ENCODE measurements at regions not wholly inside any gene's neighbourhood (a gene's known extent, or its start where the extent isn't known, plus 50 kb on each side); places are given as distances from the start of the nearest gene placed in this dataset.

DNA sequence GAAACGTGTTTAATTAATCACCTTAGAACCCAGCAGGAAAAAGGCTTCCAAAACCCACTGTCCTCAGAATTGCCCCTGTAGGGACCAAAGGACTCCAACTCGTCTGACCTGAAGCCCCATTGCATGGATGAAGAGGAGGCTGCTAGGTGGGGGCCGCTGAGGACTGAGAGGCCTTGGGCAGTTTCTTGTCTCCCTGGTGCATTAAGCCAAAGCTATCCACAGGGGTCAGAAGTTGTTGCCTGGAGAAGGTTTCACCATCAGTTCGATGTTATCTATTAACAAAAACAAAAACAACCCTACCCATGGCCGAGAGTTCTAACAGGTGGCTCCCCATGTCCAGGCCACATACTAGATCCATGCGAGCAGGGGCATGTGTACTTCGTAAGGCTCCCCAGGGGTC lies 120.9 kb upstream of the CD93 start:
- TF ChIP-seq RAD21 (IDR thresholded peaks at IDR 0.05) (no peak), REST (IDR thresholded peaks at IDR 0.05) (no peak), YY1 (IDR thresholded peaks at IDR 0.05) (no peak), EGR1 (IDR thresholded peaks at IDR 0.05; ENCODE audit: low read depth in 2 of 2) (no peak)
- TF ChIP-seq, protein P1, sequence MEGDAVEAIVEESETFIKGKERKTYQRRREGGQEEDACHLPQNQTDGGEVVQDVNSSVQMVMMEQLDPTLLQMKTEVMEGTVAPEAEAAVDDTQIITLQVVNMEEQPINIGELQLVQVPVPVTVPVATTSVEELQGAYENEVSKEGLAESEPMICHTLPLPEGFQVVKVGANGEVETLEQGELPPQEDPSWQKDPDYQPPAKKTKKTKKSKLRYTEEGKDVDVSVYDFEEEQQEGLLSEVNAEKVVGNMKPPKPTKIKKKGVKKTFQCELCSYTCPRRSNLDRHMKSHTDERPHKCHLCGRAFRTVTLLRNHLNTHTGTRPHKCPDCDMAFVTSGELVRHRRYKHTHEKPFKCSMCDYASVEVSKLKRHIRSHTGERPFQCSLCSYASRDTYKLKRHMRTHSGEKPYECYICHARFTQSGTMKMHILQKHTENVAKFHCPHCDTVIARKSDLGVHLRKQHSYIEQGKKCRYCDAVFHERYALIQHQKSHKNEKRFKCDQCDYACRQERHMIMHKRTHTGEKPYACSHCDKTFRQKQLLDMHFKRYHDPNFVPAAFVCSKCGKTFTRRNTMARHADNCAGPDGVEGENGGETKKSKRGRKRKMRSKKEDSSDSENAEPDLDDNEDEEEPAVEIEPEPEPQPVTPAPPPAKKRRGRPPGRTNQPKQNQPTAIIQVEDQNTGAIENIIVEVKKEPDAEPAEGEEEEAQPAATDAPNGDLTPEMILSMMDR (IDR thresholded peaks at IDR 0.05; ENCODE audit: low read depth, low read length, missing input control), result no peak
